ENCODE measurements at regions not wholly inside any gene's neighbourhood (a gene's known extent, or its start where the extent isn't known, plus 50 kb on each side); places are given as distances from the start of the nearest gene placed in this dataset.
A peak's percentile ranks its signal among the peaks of the same experiment; 100 is the strongest.

DNA sequence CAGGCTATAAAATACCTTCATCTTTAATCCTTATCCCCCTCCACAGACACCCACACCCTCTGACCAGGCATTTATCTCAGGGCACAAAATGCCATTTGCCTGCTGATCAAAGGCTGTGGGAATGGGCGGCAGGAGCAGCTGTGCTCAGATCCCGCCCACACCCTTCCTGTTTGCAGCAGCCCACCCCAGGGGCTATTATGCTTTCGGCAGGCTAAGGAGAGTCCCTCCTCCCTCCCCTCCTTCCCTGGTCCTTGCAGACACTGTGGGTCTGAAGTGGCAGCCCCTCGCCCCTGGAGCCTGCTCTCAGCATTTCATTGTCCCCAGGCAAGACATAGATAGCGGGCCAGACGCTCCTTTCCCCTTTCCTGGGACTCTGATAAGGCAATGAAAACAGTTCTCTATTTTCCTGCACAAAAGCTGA lies 220.8 kb upstream of the HEY2 start:
- ATAC-seq (ENCODE audit: low FRiP score): no peak
- WGBS, 2 donors: 44 to 49% methylated on average over 6 of the region's 6 CpGs
- intact Hi-C loops (cut with DNase I): no loop called here

DNA sequence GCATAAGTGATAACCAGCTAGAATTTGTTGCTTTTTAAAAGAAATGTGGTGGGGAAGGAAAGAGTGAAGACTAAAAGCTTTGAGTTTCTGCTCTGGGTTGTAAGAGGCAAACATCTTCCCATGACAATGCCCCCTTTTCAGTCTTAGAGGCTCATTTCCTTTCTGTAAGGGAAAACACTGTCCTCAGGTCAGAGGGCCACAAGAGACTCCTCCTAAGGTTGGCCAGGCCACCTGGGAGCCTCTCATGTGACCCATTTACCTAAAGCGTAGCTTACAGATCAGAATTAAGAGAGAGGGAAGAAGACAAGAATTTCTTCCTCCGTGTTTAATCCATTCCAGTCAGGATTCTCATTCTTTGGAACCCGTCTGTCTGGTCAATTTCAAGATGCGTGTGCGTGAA lies 220.4 kb upstream of the HEY2 start:
- DNase-seq (no peak), ATAC-seq (ENCODE audit: low FRiP score) (no peak)
- intact Hi-C loops (cut with DNase I): no loop called here
- 85% methylated on average over 5 of the region's 5 CpGs for WGBS, 2 donors
- Histone ChIP-seq H3K27me3 (ENCODE audit: control insufficient read depth in 1 of 2, insufficient read depth in 2 of 2, low read length in 1 of 2) (no peaks in the 10 kb centered on the region), H3K27ac (ENCODE audit: low read depth in 1 of 2, low read length in 2 of 2) (no peak overlapping the region), H3K4me1 (ENCODE audit: control insufficient read depth in 1 of 2, insufficient read depth in 2 of 2, low read length in 2 of 2) (no peaks in the 10 kb centered on the region), H3K4me3 (ENCODE audit: low read length in 2 of 2) (no peak overlapping the region), H3K9me3 (ENCODE audit: control insufficient read depth, low read length) (no peaks in the 10 kb centered on the region), H3K36me3 (ENCODE audit: control insufficient read depth in 1 of 2, insufficient read depth in 2 of 2, low read length in 1 of 2) (no peaks in the 10 kb centered on the region)

More for the DNA sequence above, 220.8 kb upstream of the HEY2 start:
- DNase-seq: no peak
- Histone ChIP-seq H3K9me3 (ENCODE audit: control insufficient read depth, low read length) (no peaks in the 10 kb centered on the region), H3K4me3 (ENCODE audit: low read length in 2 of 2) (no peak overlapping the region), H3K36me3 (ENCODE audit: control insufficient read depth in 1 of 2, insufficient read depth in 2 of 2, low read length in 1 of 2) (no peaks in the 10 kb centered on the region), H3K4me1 (ENCODE audit: control insufficient read depth in 1 of 2, insufficient read depth in 2 of 2, low read length in 2 of 2) (no peaks in the 10 kb centered on the region), H3K27ac (ENCODE audit: low read depth in 1 of 2, low read length in 2 of 2) (no peak overlapping the region), H3K27me3 (ENCODE audit: control insufficient read depth in 1 of 2, insufficient read depth in 2 of 2, low read length in 1 of 2) (no peaks in the 10 kb centered on the region)

DNA sequence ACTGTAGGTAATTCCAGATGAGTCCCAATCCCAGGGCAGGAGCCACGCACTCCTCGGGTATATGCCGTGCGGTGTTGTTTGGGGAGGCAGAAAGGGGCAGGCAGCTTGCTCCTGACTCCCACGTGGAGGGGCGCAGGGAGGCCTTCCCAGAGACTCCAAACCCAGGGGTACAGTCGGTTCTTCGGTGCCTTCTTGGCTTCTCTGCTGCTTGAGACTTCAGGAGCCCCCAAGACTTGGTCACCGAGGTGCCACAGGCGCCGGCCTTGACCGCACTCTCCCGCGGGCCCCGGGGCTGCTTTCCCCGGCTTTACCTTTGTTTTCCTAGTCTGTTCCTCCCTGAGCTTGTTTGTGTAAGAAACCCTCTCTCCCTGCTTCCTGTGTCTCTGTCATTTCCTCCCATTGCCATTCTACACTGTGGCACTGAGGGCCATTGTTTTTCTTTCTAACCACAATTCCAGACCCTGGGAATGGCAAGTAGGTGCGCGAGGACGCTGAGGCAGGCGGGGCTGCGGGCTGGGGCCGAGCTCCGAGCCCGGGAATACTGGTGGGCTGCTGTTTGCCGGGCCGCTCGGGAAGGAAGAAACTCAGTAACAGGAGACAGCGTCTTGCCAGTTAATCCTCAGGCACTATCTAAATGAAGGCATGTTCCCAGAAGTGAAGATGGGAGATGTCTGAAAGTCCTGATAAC lies 215.6 kb upstream of the HEY2 start:
- Histone ChIP-seq H3K4me1 (ENCODE audit: control insufficient read depth in 1 of 2, insufficient read depth in 2 of 2, low read length in 2 of 2) (no peaks in the 10 kb centered on the region), H3K36me3 (ENCODE audit: control insufficient read depth in 1 of 2, insufficient read depth in 2 of 2, low read length in 1 of 2) (no peaks in the 10 kb centered on the region), H3K27ac (ENCODE audit: low read depth in 1 of 2, low read length in 2 of 2) (no peak overlapping the region), H3K27me3 (ENCODE audit: control insufficient read depth in 1 of 2, insufficient read depth in 2 of 2, low read length in 1 of 2) (no peaks in the 10 kb centered on the region), H3K9me3 (ENCODE audit: control insufficient read depth, low read length) (no peaks in the 10 kb centered on the region), H3K4me3 (ENCODE audit: low read length in 2 of 2) (no peak overlapping the region)
- intact Hi-C loops (cut with DNase I): no loop called here
- peak in 1 of 2 donors; percentile 35 for DNase-seq
- 72 to 73% methylated on average over 27 to 28 of the region's 28 CpGs for WGBS, 2 donors
- ATAC-seq (ENCODE audit: low FRiP score): peak; percentile 19

DNA sequence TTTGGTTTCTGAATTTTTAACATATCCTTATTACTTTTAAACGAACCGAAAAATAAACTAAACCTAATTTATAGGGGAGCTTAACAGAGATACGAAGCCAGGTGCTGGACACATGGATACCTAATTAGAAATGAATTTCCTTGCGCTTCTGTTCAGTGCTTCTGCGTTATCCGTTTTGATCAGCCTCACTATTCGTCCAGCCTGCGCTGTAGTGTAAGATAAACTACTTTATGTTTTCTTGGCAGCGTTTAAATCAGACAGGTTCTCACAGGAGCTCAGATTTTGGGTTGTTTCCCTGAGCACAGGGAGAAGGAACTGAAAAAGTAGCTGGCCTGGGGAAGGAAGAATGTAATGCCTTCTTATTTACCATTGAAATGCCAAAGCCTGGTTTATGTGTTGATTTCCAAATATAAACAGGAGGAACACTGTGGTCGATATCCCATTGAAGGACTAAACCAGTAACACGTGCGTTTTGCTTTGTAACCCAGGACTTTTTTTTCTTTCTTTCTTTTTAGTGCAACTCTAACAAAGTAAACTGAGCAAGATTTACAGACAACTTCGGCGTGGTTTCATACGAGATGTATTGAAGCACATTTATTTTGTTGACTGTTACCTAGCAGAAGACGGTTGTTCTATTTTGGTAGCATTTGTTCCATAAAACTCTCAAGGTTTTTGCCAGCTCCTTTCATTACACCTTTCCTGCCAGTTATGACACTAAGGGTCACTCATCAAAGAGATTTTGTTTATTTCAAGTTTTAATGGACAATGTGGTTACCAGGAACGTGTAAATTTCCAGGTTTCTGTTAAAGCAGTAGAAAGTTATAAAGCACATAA lies 214.8 kb upstream of the HEY2 start:
- intact Hi-C loops (cut with DNase I): no loop called here
- H3K4me3 ChIP-seq (ENCODE audit: low read length in 2 of 2): no peak overlapping the region
- DNase-seq (no peak), ATAC-seq (ENCODE audit: low FRiP score) (no peak)
- H3K4me1 ChIP-seq (ENCODE audit: control insufficient read depth in 1 of 2, insufficient read depth in 2 of 2, low read length in 2 of 2): no peaks in the 10 kb centered on the region
- H3K27ac ChIP-seq (ENCODE audit: low read depth in 1 of 2, low read length in 2 of 2): no peak overlapping the region
- H3K27me3 ChIP-seq (ENCODE audit: control insufficient read depth in 1 of 2, insufficient read depth in 2 of 2, low read length in 1 of 2): no peaks in the 10 kb centered on the region
- 75 to 77% methylated on average over 17 of the region's 17 CpGs for WGBS, 2 donors
- no peaks in the 10 kb centered on the region for H3K36me3 ChIP-seq (ENCODE audit: control insufficient read depth in 1 of 2, insufficient read depth in 2 of 2, low read length in 1 of 2)
- no peaks in the 10 kb centered on the region for H3K9me3 ChIP-seq (ENCODE audit: control insufficient read depth, low read length)

DNA sequence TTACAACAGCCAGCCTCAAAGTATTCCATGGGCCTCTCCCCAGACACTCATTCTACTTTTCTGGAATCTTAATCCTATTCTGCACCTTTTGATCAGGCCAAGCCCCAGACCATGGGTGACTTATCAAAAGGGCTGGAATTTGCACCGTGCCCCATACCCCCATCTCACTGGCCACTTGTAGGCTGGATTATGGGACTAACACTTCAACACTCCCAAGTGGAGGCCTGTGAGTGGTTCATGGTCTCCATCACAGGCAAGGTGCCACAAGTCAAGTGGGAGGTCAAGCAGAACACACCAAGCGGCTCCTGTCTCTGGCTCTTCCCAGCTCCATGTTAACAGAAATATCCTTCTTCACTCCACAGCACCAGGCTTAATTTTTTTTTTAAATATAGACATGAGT lies 212.3 kb upstream of the HEY2 start:
- H3K27me3 ChIP-seq (ENCODE audit: control insufficient read depth in 1 of 2, insufficient read depth in 2 of 2, low read length in 1 of 2): peaks cover 0 to 3% of the 10 kb centered on the region in 2 donors
- no peaks in the 10 kb centered on the region for H3K9me3 ChIP-seq (ENCODE audit: control insufficient read depth, low read length)
- DNase-seq (no peak), ATAC-seq (ENCODE audit: low FRiP score) (no peak)
- no peak overlapping the region for H3K4me3 ChIP-seq (ENCODE audit: low read length in 2 of 2)
- no peaks in the 10 kb centered on the region for H3K4me1 ChIP-seq (ENCODE audit: control insufficient read depth in 1 of 2, insufficient read depth in 2 of 2, low read length in 2 of 2)
- no peaks in the 10 kb centered on the region for H3K36me3 ChIP-seq (ENCODE audit: control insufficient read depth in 1 of 2, insufficient read depth in 2 of 2, low read length in 1 of 2)
- intact Hi-C loops (cut with DNase I): no loop called here
- WGBS, 2 donors: 98% methylated on average over 2 of the region's 2 CpGs
- no peak overlapping the region for H3K27ac ChIP-seq (ENCODE audit: low read depth in 1 of 2, low read length in 2 of 2)

DNA sequence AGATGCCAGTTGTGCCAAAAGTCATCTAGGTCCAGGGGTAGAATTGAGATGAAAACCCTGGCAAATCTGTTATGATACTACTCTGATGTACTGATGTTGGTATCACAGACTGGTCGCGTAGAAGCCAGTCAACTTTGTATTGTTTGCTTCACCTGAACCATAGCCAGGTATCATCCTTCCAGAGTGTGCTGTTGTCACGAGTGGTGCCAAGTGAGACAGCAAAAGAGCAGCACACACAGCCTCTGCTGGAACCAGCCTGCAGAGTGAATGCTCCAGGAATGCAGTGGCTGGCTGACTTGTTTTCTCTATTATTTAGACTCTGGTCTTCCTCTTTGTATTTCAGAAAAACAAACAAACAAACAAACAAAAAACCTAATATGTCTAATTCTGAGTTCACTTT lies 209.5 kb upstream of the HEY2 start:
- no peak overlapping the region for H3K4me3 ChIP-seq (ENCODE audit: low read length in 2 of 2)
- H3K27ac ChIP-seq (ENCODE audit: low read depth in 1 of 2, low read length in 2 of 2): no peak overlapping the region
- H3K27me3 ChIP-seq (ENCODE audit: control insufficient read depth in 1 of 2, insufficient read depth in 2 of 2, low read length in 1 of 2): peaks cover 0 to 3% of the 10 kb centered on the region in 2 donors
- WGBS, 2 donors: 86 to 90% methylated on average over 3 of the region's 3 CpGs
- intact Hi-C loops (cut with DNase I): loop anchor here in 1 of 2 donors (5.0 kb wide), 1 partner anchor 63 kb away; no protein-coding TSS in a partner anchor
- ATAC-seq (ENCODE audit: low FRiP score): no peak
- DNase-seq: no peak
- no peaks in the 10 kb centered on the region for H3K9me3 ChIP-seq (ENCODE audit: control insufficient read depth, low read length)
- H3K4me1 ChIP-seq (ENCODE audit: control insufficient read depth in 1 of 2, insufficient read depth in 2 of 2, low read length in 2 of 2): no peaks in the 10 kb centered on the region
- no peaks in the 10 kb centered on the region for H3K36me3 ChIP-seq (ENCODE audit: control insufficient read depth in 1 of 2, insufficient read depth in 2 of 2, low read length in 1 of 2)

DNA sequence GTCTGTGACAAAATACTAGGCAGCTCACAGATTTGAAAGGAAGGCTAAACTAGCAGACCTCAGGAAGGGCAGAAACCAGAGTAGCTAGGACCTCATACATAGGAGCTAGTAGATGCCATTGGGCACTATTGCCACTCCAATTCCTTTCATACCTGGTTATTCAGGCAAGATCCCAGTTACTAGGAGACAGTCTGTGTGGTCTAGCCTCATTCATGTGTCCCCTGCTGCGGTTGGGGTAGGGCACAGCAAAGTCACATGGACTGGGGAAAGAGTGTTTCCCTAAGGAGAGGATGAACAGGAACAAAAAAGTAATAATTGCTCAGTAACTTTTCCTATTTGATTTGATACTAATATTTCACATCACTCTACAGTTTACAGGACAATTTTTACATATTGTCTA lies 204.6 kb upstream of the HEY2 start:
- Histone ChIP-seq H3K4me3 (ENCODE audit: low read length in 2 of 2) (no peak overlapping the region), H3K27ac (ENCODE audit: low read depth in 1 of 2, low read length in 2 of 2) (no peak overlapping the region), H3K4me1 (ENCODE audit: control insufficient read depth in 1 of 2, insufficient read depth in 2 of 2, low read length in 2 of 2) (peaks cover 0 to 2% of the 10 kb centered on the region in 2 donors), H3K36me3 (ENCODE audit: control insufficient read depth in 1 of 2, insufficient read depth in 2 of 2, low read length in 1 of 2) (no peaks in the 10 kb centered on the region), H3K27me3 (ENCODE audit: control insufficient read depth in 1 of 2, insufficient read depth in 2 of 2, low read length in 1 of 2) (peaks cover 0 to 3% of the 10 kb centered on the region in 2 donors), H3K9me3 (ENCODE audit: control insufficient read depth, low read length) (no peaks in the 10 kb centered on the region)
- no peak for ATAC-seq (ENCODE audit: low FRiP score)
- DNase-seq: no peak
- intact Hi-C loops (cut with DNase I): loop anchor here in 1 of 2 donors (5.0 kb wide), 1 partner anchor 68 kb away; no protein-coding TSS in a partner anchor
- WGBS, 2 donors: 88 to 100% methylated on average over 1 of the region's 1 CpG

DNA sequence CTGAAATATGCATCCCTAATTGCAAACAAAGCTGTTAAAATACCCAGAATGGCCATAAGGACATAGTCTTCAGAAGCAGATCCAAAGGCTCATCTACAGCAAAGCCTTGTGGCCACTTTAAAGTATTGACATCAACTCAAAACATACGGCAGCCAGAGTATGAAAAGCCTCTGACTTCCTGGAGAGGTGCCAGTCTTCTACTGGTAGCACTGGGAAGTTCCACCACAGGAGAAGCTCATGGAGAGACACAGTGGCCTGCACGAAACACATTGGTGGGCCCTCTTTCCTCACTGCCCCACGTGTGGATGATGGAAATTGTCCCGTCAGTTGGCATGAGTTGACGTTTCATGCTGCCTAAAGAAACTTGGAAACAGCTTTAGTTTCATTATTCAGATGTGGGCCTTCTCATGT lies 202.6 kb upstream of the HEY2 start:
- H3K4me3 ChIP-seq (ENCODE audit: low read length in 2 of 2): no peak overlapping the region
- DNase-seq: no peak
- ATAC-seq (ENCODE audit: low FRiP score): peak; percentile 50
- WGBS, 2 donors: 3 to 6% methylated on average over 5 of the region's 5 CpGs
- H3K36me3 ChIP-seq (ENCODE audit: control insufficient read depth in 1 of 2, insufficient read depth in 2 of 2, low read length in 1 of 2): no peaks in the 10 kb centered on the region
- intact Hi-C loops (cut with DNase I): no loop called here
- peaks cover 0 to 2% of the 10 kb centered on the region in 2 donors for H3K4me1 ChIP-seq (ENCODE audit: control insufficient read depth in 1 of 2, insufficient read depth in 2 of 2, low read length in 2 of 2)
- H3K27ac ChIP-seq (ENCODE audit: low read depth in 1 of 2, low read length in 2 of 2): no peak overlapping the region
- no peaks in the 10 kb centered on the region for H3K27me3 ChIP-seq (ENCODE audit: control insufficient read depth in 1 of 2, insufficient read depth in 2 of 2, low read length in 1 of 2)
- H3K9me3 ChIP-seq (ENCODE audit: control insufficient read depth, low read length): no peaks in the 10 kb centered on the region

DNA sequence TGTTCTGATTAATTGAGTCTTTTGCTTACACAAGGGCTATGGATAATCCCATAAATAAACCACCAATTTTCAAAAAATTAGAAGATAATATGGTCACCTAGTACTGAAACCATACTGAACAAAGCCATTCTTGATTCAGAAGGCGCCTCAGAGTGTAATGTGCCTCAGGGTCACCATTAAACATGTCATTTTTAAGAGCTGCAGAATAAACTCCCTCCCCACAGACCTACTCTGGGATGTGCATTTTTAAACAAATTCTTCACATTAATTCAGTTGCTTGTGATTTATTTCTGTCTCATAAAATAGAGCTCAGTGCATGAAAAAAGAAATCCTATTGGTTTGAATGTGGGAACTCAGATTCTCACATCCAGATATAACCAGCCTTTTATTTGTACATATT lies 202.1 kb upstream of the HEY2 start:
- intact Hi-C loops (cut with DNase I): no loop called here
- Histone ChIP-seq H3K36me3 (ENCODE audit: control insufficient read depth in 1 of 2, insufficient read depth in 2 of 2, low read length in 1 of 2) (no peaks in the 10 kb centered on the region), H3K27me3 (ENCODE audit: control insufficient read depth in 1 of 2, insufficient read depth in 2 of 2, low read length in 1 of 2) (no peaks in the 10 kb centered on the region), H3K27ac (ENCODE audit: low read depth in 1 of 2, low read length in 2 of 2) (no peak overlapping the region), H3K4me3 (ENCODE audit: low read length in 2 of 2) (no peak overlapping the region), H3K9me3 (ENCODE audit: control insufficient read depth, low read length) (no peaks in the 10 kb centered on the region), H3K4me1 (ENCODE audit: control insufficient read depth in 1 of 2, insufficient read depth in 2 of 2, low read length in 2 of 2) (peaks cover 0 to 2% of the 10 kb centered on the region in 2 donors)
- WGBS, 2 donors: 94 to 95% methylated on average over 1 of the region's 1 CpG
- no peak for DNase-seq
- peak; percentile 23 for ATAC-seq (ENCODE audit: low FRiP score)
